Astrocyte (in vitro differentiated cells and primary cell): ENCODE measurements at regions not wholly inside any gene's neighbourhood (a gene's known extent, or its start where the extent isn't known, plus 50 kb on each side); places are given as distances from the start of the nearest gene placed in this dataset.

ENCODE experiments used
- DNase-seq: peaks from one replicate; pipeline ENCODE4 v3.0.0-alpha.2; 2010; ENCODE audit warnings: low read depth
- FAIRE-seq: peaks from 2 replicates; lab custom pipeline; 2011; peaks lifted over from hg19 to GRCh38; lab: Jason Lieb, UNC
- H2AFZ ChIP-seq: 2 replicates; pipeline ENCODE4 v1.6.0; 2012; ENCODE audit warnings: low read depth, low read length, inconsistent platforms
- H3K27ac ChIP-seq: 2 replicates; pipeline ENCODE4 v1.5.1; 2011; ENCODE audit warnings: low read depth, low read length, inconsistent platforms
- H3K27me3 ChIP-seq: 2 replicates; pipeline ENCODE4 v1.6.0; 2011; ENCODE audit warnings: low read length, inconsistent platforms; ENCODE audit not compliant: insufficient read depth
- H3K36me3 ChIP-seq: 2 replicates; pipeline ENCODE4 v1.5.1; 2011; ENCODE audit warnings: low read length, inconsistent platforms; ENCODE audit not compliant: insufficient read depth
- H3K4me1 ChIP-seq: 2 replicates; pipeline ENCODE4 v1.5.1; 2011; ENCODE audit warnings: low read length, inconsistent platforms; ENCODE audit not compliant: insufficient read depth
- H3K4me2 ChIP-seq: 2 replicates; pipeline ENCODE4 v1.6.0; 2012; ENCODE audit warnings: low read length, inconsistent platforms
- H3K4me3 ChIP-seq: 2 replicates; pipeline ENCODE4 v1.5.1; 2011; ENCODE audit warnings: low read depth, mild to moderate bottlenecking, low read length, inconsistent platforms; ENCODE audit not compliant: insufficient read depth
- H3K79me2 ChIP-seq: 2 replicates; pipeline ENCODE4 v1.6.0; 2012; ENCODE audit warnings: mild to moderate bottlenecking, low read length, inconsistent platforms; ENCODE audit not compliant: insufficient read depth
- H3K9ac ChIP-seq: 2 replicates; pipeline ENCODE4 v1.6.0; 2012; ENCODE audit warnings: mild to moderate bottlenecking, low read length, inconsistent platforms
- H3K9me3 ChIP-seq: 2 replicates; pipeline ENCODE4 v1.5.1; 2012; ENCODE audit warnings: low read depth, mild to moderate bottlenecking, low read length, inconsistent platforms; ENCODE audit not compliant: insufficient read depth
- H4K20me1 ChIP-seq: 2 replicates; pipeline ENCODE4 v1.6.0; 2012; ENCODE audit warnings: low read length, inconsistent platforms; ENCODE audit not compliant: insufficient read depth
- H3K27ac Mint-ChIP-seq: one replicate; pipeline ENCODE4 v1.8.0; 2021; ENCODE audit warnings: mild to moderate bottlenecking, mixed read lengths; ENCODE audit not compliant: unreplicated experiment
- H3K27me3 Mint-ChIP-seq: one replicate; pipeline ENCODE4 v1.8.0; 2021; ENCODE audit warnings: low read depth, mixed read lengths; ENCODE audit not compliant: unreplicated experiment
- H3K36me3 Mint-ChIP-seq: one replicate; pipeline ENCODE4 v1.8.0; 2021; ENCODE audit warnings: low read depth, mixed read lengths; ENCODE audit not compliant: unreplicated experiment
- H3K4me1 Mint-ChIP-seq: one replicate; pipeline ENCODE4 v1.8.0; 2021; ENCODE audit warnings: low read depth, mixed read lengths; ENCODE audit not compliant: unreplicated experiment
- H3K4me3 Mint-ChIP-seq: one replicate; pipeline ENCODE4 v1.8.0; 2021; ENCODE audit warnings: mild to moderate bottlenecking, moderate library complexity, mixed read lengths; ENCODE audit not compliant: unreplicated experiment
- H3K9me3 Mint-ChIP-seq: one replicate; pipeline ENCODE4 v1.8.0; 2021; ENCODE audit warnings: mild to moderate bottlenecking, mixed read lengths; ENCODE audit not compliant: unreplicated experiment
- EZH2 ChIP-seq: IDR thresholded peaks from 2 replicates; pipeline ENCODE4 v1.6.1; 2012; ENCODE audit warnings: mild to moderate bottlenecking, low read length, inconsistent platforms; ENCODE audit not compliant: insufficient read depth
- TF ChIP-seq, protein P1 (sequence below): IDR thresholded peaks from 2 replicates; pipeline ENCODE4 v1.5.1; 2011; ENCODE audit warnings: low read depth, mild to moderate bottlenecking, inconsistent platforms, low read length, moderate library complexity; ENCODE audit not compliant: insufficient read depth

DNA sequence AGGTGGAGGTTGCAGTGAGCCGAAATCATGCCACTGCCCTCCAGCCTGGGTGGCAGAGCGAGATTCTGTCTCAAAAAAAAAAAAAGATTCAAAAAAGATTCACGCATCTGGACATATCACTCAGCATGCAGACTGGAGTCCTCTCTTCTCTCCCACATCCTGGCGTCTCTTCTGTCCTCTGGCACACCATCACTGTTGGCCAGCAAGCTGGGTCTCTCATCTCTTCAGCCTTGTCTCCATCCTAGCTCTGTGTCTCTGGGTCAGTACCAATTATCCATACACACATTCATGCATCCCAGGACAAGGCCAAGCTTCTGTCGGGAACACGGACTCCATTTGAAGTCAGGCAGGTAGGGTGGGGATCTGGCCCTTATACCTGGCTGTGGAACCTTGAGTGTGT is 105.5 kb upstream of the MAP1LC3B2 start:
- Histone ChIP-seq H3K9ac (no peak overlapping the region), H3K27ac (no peak overlapping the region), H3K27me3 (no peaks in the 10 kb centered on the region), H2AFZ (no peak overlapping the region), H3K4me1 (peaks cover 20% of the 10 kb centered on the region), H3K4me2 (no peak overlapping the region), H3K9me3 (no peaks in the 10 kb centered on the region), H3K36me3 (no peaks in the 10 kb centered on the region), H4K20me1 (no peaks in the 10 kb centered on the region), H3K79me2 (no peaks in the 10 kb centered on the region), H3K4me3 (no peak overlapping the region)
- Mint-ChIP-seq H3K27ac (peak overlapping the region; percentile 58), H3K9me3 (no peaks in the 10 kb centered on the region), H3K4me3 (no peak overlapping the region), H3K27me3 (no peaks in the 10 kb centered on the region), H3K4me1 (peaks cover 22% of the 10 kb centered on the region), H3K36me3 (no peaks in the 10 kb centered on the region)
- FAIRE-seq (no peak), DNase-seq (no peak)
- no peak for TF ChIP-seq EZH2
- TF ChIP-seq, protein P1, sequence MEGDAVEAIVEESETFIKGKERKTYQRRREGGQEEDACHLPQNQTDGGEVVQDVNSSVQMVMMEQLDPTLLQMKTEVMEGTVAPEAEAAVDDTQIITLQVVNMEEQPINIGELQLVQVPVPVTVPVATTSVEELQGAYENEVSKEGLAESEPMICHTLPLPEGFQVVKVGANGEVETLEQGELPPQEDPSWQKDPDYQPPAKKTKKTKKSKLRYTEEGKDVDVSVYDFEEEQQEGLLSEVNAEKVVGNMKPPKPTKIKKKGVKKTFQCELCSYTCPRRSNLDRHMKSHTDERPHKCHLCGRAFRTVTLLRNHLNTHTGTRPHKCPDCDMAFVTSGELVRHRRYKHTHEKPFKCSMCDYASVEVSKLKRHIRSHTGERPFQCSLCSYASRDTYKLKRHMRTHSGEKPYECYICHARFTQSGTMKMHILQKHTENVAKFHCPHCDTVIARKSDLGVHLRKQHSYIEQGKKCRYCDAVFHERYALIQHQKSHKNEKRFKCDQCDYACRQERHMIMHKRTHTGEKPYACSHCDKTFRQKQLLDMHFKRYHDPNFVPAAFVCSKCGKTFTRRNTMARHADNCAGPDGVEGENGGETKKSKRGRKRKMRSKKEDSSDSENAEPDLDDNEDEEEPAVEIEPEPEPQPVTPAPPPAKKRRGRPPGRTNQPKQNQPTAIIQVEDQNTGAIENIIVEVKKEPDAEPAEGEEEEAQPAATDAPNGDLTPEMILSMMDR = no peak

DNA sequence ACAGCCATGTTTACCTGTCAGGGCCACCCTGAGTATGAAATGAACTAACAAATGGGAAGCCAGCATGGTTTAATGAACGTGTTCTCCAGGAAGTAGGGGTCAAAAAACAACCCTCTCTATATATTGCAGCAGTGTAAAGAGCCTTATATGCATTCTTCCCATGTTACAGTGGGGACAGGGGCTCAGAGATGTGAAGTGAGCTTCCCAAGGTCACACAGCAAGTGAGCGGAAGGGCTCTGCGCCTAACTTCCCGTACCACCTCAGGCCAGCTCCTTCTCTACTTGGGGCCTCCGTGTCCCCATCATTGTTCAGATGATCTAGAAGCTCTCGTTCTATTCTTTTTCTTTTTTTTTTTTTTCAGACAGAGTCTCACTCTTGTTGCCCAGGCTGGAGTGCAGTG is 105.1 kb upstream of the MAP1LC3B2 start:
- Histone ChIP-seq H4K20me1 (no peaks in the 10 kb centered on the region), H3K36me3 (no peaks in the 10 kb centered on the region), H2AFZ (no peak overlapping the region), H3K4me2 (no peak overlapping the region), H3K9ac (no peak overlapping the region), H3K4me1 (peaks cover 20% of the 10 kb centered on the region), H3K27me3 (no peaks in the 10 kb centered on the region), H3K9me3 (no peaks in the 10 kb centered on the region), H3K4me3 (no peak overlapping the region), H3K27ac (peak overlapping the region; percentile 99), H3K79me2 (no peaks in the 10 kb centered on the region)
- no peaks in the 10 kb centered on the region for H3K27me3 Mint-ChIP-seq
- no peak for FAIRE-seq
- H3K4me1 Mint-ChIP-seq = peaks cover 22% of the 10 kb centered on the region
- TF ChIP-seq EZH2 = no peak
- TF ChIP-seq, protein P1 = no peak
- DNase-seq = no peak
- no peaks in the 10 kb centered on the region for H3K9me3 Mint-ChIP-seq
- no peak overlapping the region for H3K4me3 Mint-ChIP-seq
- H3K27ac Mint-ChIP-seq = peak overlapping the region; percentile 58
- no peaks in the 10 kb centered on the region for H3K36me3 Mint-ChIP-seq

DNA sequence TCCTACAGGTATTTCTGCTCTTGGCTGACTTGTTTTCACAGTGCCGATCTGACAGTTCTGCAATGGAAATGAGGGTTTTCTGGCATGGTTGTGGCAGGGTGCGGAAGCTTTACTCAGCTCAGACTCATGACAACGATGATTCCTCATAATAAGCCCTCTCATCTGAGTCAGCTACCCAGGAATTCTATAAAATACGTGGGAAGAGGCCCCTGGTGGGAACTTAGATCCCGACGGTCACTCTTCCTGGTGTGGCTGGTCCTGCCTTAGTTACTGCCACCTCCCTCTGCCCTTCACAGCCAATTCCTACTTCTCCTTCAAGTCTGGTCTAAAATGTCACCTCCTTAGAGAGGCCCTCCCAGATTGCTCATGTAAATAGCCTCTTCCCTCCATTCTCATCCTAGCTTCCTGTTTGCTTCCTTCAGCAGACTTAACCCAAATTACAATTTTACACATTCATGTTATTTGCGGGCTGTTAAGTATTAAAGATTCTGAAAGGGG is 104.2 kb upstream of the MAP1LC3B2 start:
- H3K27ac ChIP-seq = peak overlapping the region; percentile 99
- H2AFZ ChIP-seq = no peak overlapping the region
- no peaks in the 10 kb centered on the region for H3K9me3 ChIP-seq
- no peaks in the 10 kb centered on the region for H3K79me2 ChIP-seq
- peaks cover 20% of the 10 kb centered on the region for H3K4me1 ChIP-seq
- H4K20me1 ChIP-seq = no peaks in the 10 kb centered on the region
- TF ChIP-seq, protein P1 = no peak
- TF ChIP-seq EZH2 = no peak
- peak overlapping the region; percentile 93 for H3K9ac ChIP-seq
- Mint-ChIP-seq H3K4me3 (no peak overlapping the region), H3K27ac (peak overlapping the region; percentile 98), H3K4me1 (peaks cover 22% of the 10 kb centered on the region), H3K36me3 (no peaks in the 10 kb centered on the region), H3K27me3 (no peaks in the 10 kb centered on the region), H3K9me3 (no peaks in the 10 kb centered on the region)
- peak overlapping the region; percentile 78 for H3K4me2 ChIP-seq
- peak overlapping the region; percentile 45 for H3K4me3 ChIP-seq
- DNase-seq (peak; percentile 92), FAIRE-seq (peak; percentile 99)
- no peaks in the 10 kb centered on the region for H3K36me3 ChIP-seq
- H3K27me3 ChIP-seq = no peaks in the 10 kb centered on the region
